ENCODE measurements at regions not wholly inside any gene's neighbourhood (a gene's known extent, or its start where the extent isn't known, plus 50 kb on each side); places are given as distances from the start of the nearest gene placed in this dataset.

- TF ChIP-seq ATF6 (CRISPR knock-in tag; conservative IDR thresholded peaks at IDR 0.05) (no peak), EHMT2 (IDR thresholded peaks at IDR 0.05; ENCODE audit: borderline replicate concordance, low read depth, low read length) (no peak), ZNF83 (CRISPR knock-in tag; IDR thresholded peaks at IDR 0.05; ENCODE audit: borderline replicate concordance) (no peak), MAFK (conservative IDR thresholded peaks at IDR 0.05 in 1 of 2, IDR thresholded peaks at IDR 0.05 in 1 of 2; ENCODE audit: low read length in 2 of 2) (no peak), SP5 (CRISPR knock-in tag; IDR thresholded peaks at IDR 0.05; ENCODE audit: borderline replicate concordance, low read depth) (no peak), ZSCAN29 (CRISPR knock-in tag; conservative IDR thresholded peaks at IDR 0.05) (no peak), ZNF350 (CRISPR knock-in tag; IDR thresholded peaks at IDR 0.05; ENCODE audit: borderline replicate concordance, low read depth) (no peak), MYC (CRISPR knock-in tag; IDR thresholded peaks at IDR 0.05; ENCODE audit: borderline replicate concordance) (no peak), MTERF4 (CRISPR knock-in tag; IDR thresholded peaks at IDR 0.05) (no peak), THYN1 (CRISPR knock-in tag; IDR thresholded peaks at IDR 0.05; ENCODE audit: borderline replicate concordance, low read depth) (no peak), ZNF792 (CRISPR knock-in tag; IDR thresholded peaks at IDR 0.05) (no peak), ATF1 (CRISPR knock-in tag; IDR thresholded peaks at IDR 0.05) (no peak), TFE3 (CRISPR knock-in tag; IDR thresholded peaks at IDR 0.05) (no peak)
Observed at GRCh38 chr17:62309396-62309795, 71.0 kb upstream of the EFCAB3 start (continued).

All from HepG2 (cell line).